H9 (cell line): ENCODE measurements at regions not wholly inside any gene's neighbourhood (a gene's known extent, or its start where the extent isn't known, plus 50 kb on each side); places are given as distances from the start of the nearest gene placed in this dataset.

Experiments used
- DNase-seq: peaks from one replicate; pipeline ENCODE4 v3.0.0-alpha.2; 2017
- H2AFZ ChIP-seq: one replicate; pipeline ENCODE4 v1.6.1; 2013; ENCODE audit warnings: mild to moderate bottlenecking, low read length, control low read depth, moderate library complexity
- H2AK5ac ChIP-seq: 2 replicates; pipeline ENCODE4 v1.6.1; 2013; ENCODE audit warnings: low read length, control low read depth, mixed read lengths; ENCODE audit not compliant: insufficient read length
- H2BK120ac ChIP-seq: one replicate; pipeline ENCODE4 v1.6.1; 2013; ENCODE audit warnings: low read depth, mild to moderate bottlenecking, low read length, control low read depth, inconsistent platforms; ENCODE audit not compliant: poor library complexity, severe bottlenecking
- H2BK12ac ChIP-seq: 2 replicates; pipeline ENCODE4 v1.6.1; 2013; ENCODE audit warnings: low read length, control low read depth, mixed read lengths, low read depth; ENCODE audit not compliant: insufficient read length
- H2BK15ac ChIP-seq: 2 replicates; pipeline ENCODE4 v1.6.1; 2013; ENCODE audit warnings: low read depth, low read length, control low read depth
- H2BK20ac ChIP-seq: one replicate; pipeline ENCODE4 v1.6.1; 2013; ENCODE audit warnings: low read depth, mild to moderate bottlenecking, low read length, control low read depth, inconsistent platforms; ENCODE audit not compliant: poor library complexity, severe bottlenecking
- H2BK5ac ChIP-seq: 2 replicates; pipeline ENCODE4 v1.6.1; 2013; ENCODE audit warnings: low read length, control low read depth, mixed read lengths; ENCODE audit not compliant: insufficient read length
- H3K14ac ChIP-seq: 2 replicates; pipeline ENCODE4 v1.6.1; 2013; ENCODE audit warnings: low read length, control low read depth; ENCODE audit not compliant: insufficient read depth
- H3K18ac ChIP-seq: 2 replicates; pipeline ENCODE4 v1.6.1; 2013; ENCODE audit warnings: low read depth, mild to moderate bottlenecking, mixed read lengths, low read length, control low read depth; ENCODE audit not compliant: insufficient read length
- H3K23ac ChIP-seq: 2 replicates; pipeline ENCODE4 v1.6.1; 2013; ENCODE audit warnings: low read length, control low read depth, mixed read lengths, low read depth; ENCODE audit not compliant: insufficient read length
- H3K23me2 ChIP-seq: 2 replicates; pipeline ENCODE4 v1.6.1; 2013; ENCODE audit warnings: low read depth, mild to moderate bottlenecking, mixed read lengths, low read length, control low read depth; ENCODE audit not compliant: insufficient read length, poor library complexity, severe bottlenecking
- H3K27ac ChIP-seq: 2 replicates; pipeline ENCODE4 v1.5.1; 2013; ENCODE audit warnings: low read length, control low read depth, mixed read lengths, low read depth; ENCODE audit not compliant: insufficient read length
- H3K27me3 ChIP-seq: 2 replicates; pipeline ENCODE4 v1.6.1; 2013; ENCODE audit warnings: low read length, control low read depth, inconsistent platforms; ENCODE audit not compliant: insufficient read depth
- H3K4ac ChIP-seq: 2 replicates; pipeline ENCODE4 v1.6.1; 2013; ENCODE audit warnings: low read depth, mild to moderate bottlenecking, control low read depth, inconsistent platforms, low read length, moderate library complexity
- H3K4me1 ChIP-seq: 2 replicates; pipeline ENCODE4 v1.6.1; 2013; ENCODE audit warnings: low read length, control low read depth, inconsistent platforms; ENCODE audit not compliant: insufficient read depth
- H3K4me2 ChIP-seq: 2 replicates; pipeline ENCODE4 v1.6.1; 2013; ENCODE audit warnings: low read length, control low read depth, mixed read lengths; ENCODE audit not compliant: insufficient read length, insufficient read depth
- H3K56ac ChIP-seq: 2 replicates; pipeline ENCODE4 v1.6.1; 2013; ENCODE audit warnings: low read depth, mild to moderate bottlenecking, mixed read lengths, low read length, control low read depth; ENCODE audit not compliant: insufficient read length
- H3K79me1 ChIP-seq: 2 replicates; pipeline ENCODE4 v1.6.1; 2013; ENCODE audit warnings: low read depth, mild to moderate bottlenecking, moderate library complexity, low read length, control low read depth, inconsistent platforms; ENCODE audit not compliant: insufficient read depth, poor library complexity, severe bottlenecking
- H3K79me2 ChIP-seq: 2 replicates; pipeline ENCODE4 v1.6.1; 2013; ENCODE audit warnings: low read length, control low read depth, inconsistent platforms; ENCODE audit not compliant: insufficient read depth
- H3K9ac ChIP-seq: 2 replicates; pipeline ENCODE4 v1.6.1; 2013; ENCODE audit warnings: low read length, control low read depth, mixed read lengths; ENCODE audit not compliant: insufficient read length; ENCODE audit errors: extremely low read depth
- H3K9me3 ChIP-seq: one replicate; pipeline ENCODE4 v1.6.1; 2013; ENCODE audit warnings: low read depth, low read length, inconsistent platforms; ENCODE audit not compliant: control insufficient read depth
- H3T11ph ChIP-seq: one replicate; pipeline ENCODE4 v1.6.1; 2013; ENCODE audit warnings: mild to moderate bottlenecking, low read length, control low read depth, inconsistent platforms
- H4K20me1 ChIP-seq: one replicate; pipeline ENCODE4 v1.6.1; 2013; ENCODE audit not compliant: control insufficient read depth, insufficient read length, insufficient read depth
- H4K5ac ChIP-seq: 2 replicates; pipeline ENCODE4 v1.6.1; 2013; ENCODE audit warnings: low read depth, mild to moderate bottlenecking, mixed read lengths, low read length, control low read depth; ENCODE audit not compliant: insufficient read length
- H4K8ac ChIP-seq: replicated peaks from 2 replicates; pipeline ENCODE4 v1.6.1; 2013; ENCODE audit warnings: low read length, control low read depth, mixed read lengths, low read depth; ENCODE audit not compliant: insufficient read length
- H4K91ac ChIP-seq: 2 replicates; pipeline ENCODE4 v1.6.1; 2013; ENCODE audit warnings: low read depth, mild to moderate bottlenecking, moderate library complexity, mixed read lengths, low read length, control low read depth; ENCODE audit not compliant: insufficient read length
- H3K27ac Mint-ChIP-seq, 3 experiments: 2 replicates in 2 of 3; 3 replicates in 1 of 3; pipeline ENCODE4 v1.8.0; 2020 to 2021; ENCODE audit warnings: mixed read lengths in 3 of 3, mild to moderate bottlenecking in 1 of 3, moderate library complexity in 1 of 3
- H3K27me3 Mint-ChIP-seq: 2 replicates; pipeline ENCODE4 v1.8.0; 2021; ENCODE audit warnings: low read depth, mild to moderate bottlenecking, moderate library complexity, mixed read lengths
- H3K36me3 Mint-ChIP-seq, 3 experiments: 2 replicates in 2 of 3; 3 replicates in 1 of 3; pipeline ENCODE4 v1.8.0; 2020 to 2021; ENCODE audit warnings: low read depth in 3 of 3, mixed read lengths in 3 of 3; ENCODE audit not compliant: insufficient read depth in 1 of 3
- H3K4me1 Mint-ChIP-seq, 2 experiments: 2 replicates each; pipeline ENCODE4 v1.8.0; 2020; ENCODE audit warnings: mixed read lengths in 2 of 2
- H3K4me3 Mint-ChIP-seq, 2 experiments: 2 replicates in 1 of 2; 3 replicates in 1 of 2; pipeline ENCODE4 v1.8.0; 2020 to 2021; ENCODE audit warnings: mild to moderate bottlenecking in 2 of 2, mixed read lengths in 2 of 2, moderate library complexity in 1 of 2
- H3K9me3 Mint-ChIP-seq, 2 experiments: 2 replicates in 1 of 2; 3 replicates in 1 of 2; pipeline ENCODE4 v1.8.0; 2020; ENCODE audit warnings: mild to moderate bottlenecking in 2 of 2, mixed read lengths in 2 of 2, moderate library complexity in 1 of 2
- WGBS: extraction: QIAGEN DNeasy Blood & Tissue Kit; methylation state at CpG from one replicate; pipeline ENCODE4 v1.1.7; 2013; ENCODE audit warnings: missing lambda C conversion rate, low lambda C conversion rate, mixed read lengths; ENCODE audit not compliant: insufficient read length; ENCODE audit errors: extremely low coverage; 5-methylcytosine and 5-hydroxymethylcytosine counted together
- TF ChIP-seq, protein P1 (sequence below): fragments of 200-600 bp; sonication (generic); conservative IDR thresholded peaks from 3 replicates; pipeline ENCODE4 v1.8.0; 2021; ENCODE audit warnings: antibody characterized with exemption, mild to moderate bottlenecking

DNA sequence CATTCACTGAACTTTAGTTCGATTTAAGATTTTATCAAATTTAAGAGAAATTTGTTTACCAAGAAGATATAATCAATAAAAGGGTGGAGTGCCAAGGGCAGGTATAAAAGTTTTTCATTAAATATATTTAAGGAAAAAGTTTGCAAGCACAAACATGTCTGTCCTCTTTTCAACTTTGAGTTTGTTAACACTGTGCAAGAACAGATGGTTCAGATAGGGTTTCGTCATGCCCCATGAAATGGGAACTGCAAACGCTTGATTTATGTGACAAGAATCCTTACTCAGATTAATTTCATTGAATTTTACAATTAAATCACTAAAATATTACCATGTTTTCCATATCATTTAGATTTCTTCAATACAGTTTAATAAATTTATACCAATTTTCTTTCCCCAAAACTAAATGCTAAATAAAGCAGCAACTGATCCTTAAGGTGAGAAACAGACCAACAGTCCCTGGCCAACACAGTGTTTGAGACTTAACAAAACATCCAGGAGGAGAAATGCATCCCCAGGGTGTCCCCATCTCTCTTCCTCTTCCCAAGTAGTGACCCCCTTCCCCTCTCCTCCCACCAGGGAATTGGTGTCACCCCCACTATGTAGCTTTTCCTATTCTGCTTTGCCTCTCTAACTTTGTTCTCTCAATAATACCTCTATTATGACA, 292.9 kb downstream of the LTN1 start:
- TF ChIP-seq, protein P1, sequence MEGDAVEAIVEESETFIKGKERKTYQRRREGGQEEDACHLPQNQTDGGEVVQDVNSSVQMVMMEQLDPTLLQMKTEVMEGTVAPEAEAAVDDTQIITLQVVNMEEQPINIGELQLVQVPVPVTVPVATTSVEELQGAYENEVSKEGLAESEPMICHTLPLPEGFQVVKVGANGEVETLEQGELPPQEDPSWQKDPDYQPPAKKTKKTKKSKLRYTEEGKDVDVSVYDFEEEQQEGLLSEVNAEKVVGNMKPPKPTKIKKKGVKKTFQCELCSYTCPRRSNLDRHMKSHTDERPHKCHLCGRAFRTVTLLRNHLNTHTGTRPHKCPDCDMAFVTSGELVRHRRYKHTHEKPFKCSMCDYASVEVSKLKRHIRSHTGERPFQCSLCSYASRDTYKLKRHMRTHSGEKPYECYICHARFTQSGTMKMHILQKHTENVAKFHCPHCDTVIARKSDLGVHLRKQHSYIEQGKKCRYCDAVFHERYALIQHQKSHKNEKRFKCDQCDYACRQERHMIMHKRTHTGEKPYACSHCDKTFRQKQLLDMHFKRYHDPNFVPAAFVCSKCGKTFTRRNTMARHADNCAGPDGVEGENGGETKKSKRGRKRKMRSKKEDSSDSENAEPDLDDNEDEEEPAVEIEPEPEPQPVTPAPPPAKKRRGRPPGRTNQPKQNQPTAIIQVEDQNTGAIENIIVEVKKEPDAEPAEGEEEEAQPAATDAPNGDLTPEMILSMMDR = no peak
- no peak overlapping the region for H2BK20ac ChIP-seq
- no peak overlapping the region for H3K4ac ChIP-seq
- H4K20me1 ChIP-seq = no peaks in the 10 kb centered on the region
- no peak overlapping the region for H3K4me2 ChIP-seq
- no peaks in the 10 kb centered on the region for H3K79me2 ChIP-seq
- no peak overlapping the region for H4K5ac ChIP-seq
- no peak overlapping the region for H2BK12ac ChIP-seq
- no peak overlapping the region for H2BK5ac ChIP-seq
- no peak overlapping the region; a peak in 1 of 7 replicates for H3K27ac Mint-ChIP-seq
- H3K27ac ChIP-seq = no peak overlapping the region
- H3K23me2 ChIP-seq = peaks cover under 1% of the 10 kb centered on the region
- no peak overlapping the region for H3K56ac ChIP-seq
- H3K4me1 Mint-ChIP-seq = no peaks in the 10 kb centered on the region
- H3K4me3 Mint-ChIP-seq = no peak overlapping the region
- 100% methylated on average over 1 of the region's 3 CpGs for WGBS
- H2BK15ac ChIP-seq = no peak overlapping the region
- H2AFZ ChIP-seq = no peak overlapping the region
- no peak overlapping the region for H2AK5ac ChIP-seq
- H3T11ph ChIP-seq = no peak overlapping the region
- H3K9ac ChIP-seq = no peak overlapping the region
- no peak for DNase-seq
- no peaks in the 10 kb centered on the region for H3K27me3 ChIP-seq
- H4K91ac ChIP-seq = no peak overlapping the region
- no peaks in the 10 kb centered on the region for H3K79me1 ChIP-seq
- H3K9me3 ChIP-seq = no peaks in the 10 kb centered on the region
- no peaks in the 10 kb centered on the region for H3K4me1 ChIP-seq
- H3K27me3 Mint-ChIP-seq = no peaks in the 10 kb centered on the region
- H3K36me3 Mint-ChIP-seq = peaks cover 0 to 9% (median 2%) of the 10 kb centered on the region in 3 experiments; a peak in 6 of 7 replicates
- H4K8ac ChIP-seq = no peak overlapping the region
- H3K18ac ChIP-seq = no peak overlapping the region
- no peak overlapping the region for H3K23ac ChIP-seq
- H3K14ac ChIP-seq = no peak overlapping the region
- H3K9me3 Mint-ChIP-seq = peaks cover 15 to 19% of the 10 kb centered on the region in 2 experiments
- H2BK120ac ChIP-seq = no peak overlapping the region
